Lower leg skin (tissue), 3 donors: ENCODE measurements at regions not wholly inside any gene's neighbourhood (a gene's known extent, or its start where the extent isn't known, plus 50 kb on each side); places are given as distances from the start of the nearest gene placed in this dataset.

Experiments
- POLR2A ChIP-seq, 2 donors: fragments of 450-650 bp; IDR thresholded peaks; one replicate each; pipeline ENCODE4 v1.6.1; 2016 to 2017; ENCODE audit warnings: antibody characterized with exemption in 2 of 2, mild to moderate bottlenecking in 1 of 2, moderate library complexity in 1 of 2
- TF ChIP-seq, protein P1 (sequence below), 3 donors: fragments of 450-650 bp; IDR thresholded peaks; one replicate each; pipeline ENCODE4 v1.5.1; 2016; ENCODE audit warnings: antibody characterized with exemption in 3 of 3, mild to moderate bottlenecking in 3 of 3, moderate library complexity in 2 of 3

DNA sequence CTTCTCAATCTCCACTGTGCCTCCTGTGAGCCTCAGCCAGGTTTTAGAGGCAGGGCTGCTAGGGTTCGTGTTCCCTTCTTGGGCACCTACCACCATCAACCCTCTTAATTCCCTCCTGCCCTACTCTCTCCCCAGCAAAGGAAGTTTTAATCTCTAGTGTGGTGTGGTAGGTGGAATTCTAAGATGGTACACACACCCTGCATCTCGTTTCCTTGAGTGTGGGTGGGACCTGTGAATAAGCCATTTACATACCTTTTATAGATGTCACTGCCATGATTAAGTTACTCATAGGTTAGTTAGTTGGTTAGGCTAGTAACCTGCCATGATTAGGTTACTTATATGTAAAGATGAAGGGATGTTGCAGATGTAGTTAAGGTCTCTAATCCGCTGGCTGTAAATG is 114.8 kb upstream of the VRK1 start:
- TF ChIP-seq, protein P1, sequence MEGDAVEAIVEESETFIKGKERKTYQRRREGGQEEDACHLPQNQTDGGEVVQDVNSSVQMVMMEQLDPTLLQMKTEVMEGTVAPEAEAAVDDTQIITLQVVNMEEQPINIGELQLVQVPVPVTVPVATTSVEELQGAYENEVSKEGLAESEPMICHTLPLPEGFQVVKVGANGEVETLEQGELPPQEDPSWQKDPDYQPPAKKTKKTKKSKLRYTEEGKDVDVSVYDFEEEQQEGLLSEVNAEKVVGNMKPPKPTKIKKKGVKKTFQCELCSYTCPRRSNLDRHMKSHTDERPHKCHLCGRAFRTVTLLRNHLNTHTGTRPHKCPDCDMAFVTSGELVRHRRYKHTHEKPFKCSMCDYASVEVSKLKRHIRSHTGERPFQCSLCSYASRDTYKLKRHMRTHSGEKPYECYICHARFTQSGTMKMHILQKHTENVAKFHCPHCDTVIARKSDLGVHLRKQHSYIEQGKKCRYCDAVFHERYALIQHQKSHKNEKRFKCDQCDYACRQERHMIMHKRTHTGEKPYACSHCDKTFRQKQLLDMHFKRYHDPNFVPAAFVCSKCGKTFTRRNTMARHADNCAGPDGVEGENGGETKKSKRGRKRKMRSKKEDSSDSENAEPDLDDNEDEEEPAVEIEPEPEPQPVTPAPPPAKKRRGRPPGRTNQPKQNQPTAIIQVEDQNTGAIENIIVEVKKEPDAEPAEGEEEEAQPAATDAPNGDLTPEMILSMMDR (IDR thresholded peaks at IDR 0.05), result no peak
- no peak for TF ChIP-seq POLR2A (IDR thresholded peaks at IDR 0.05)
